Lower leg skin (tissue), 3 donors: ENCODE measurements at regions not wholly inside any gene's neighbourhood (a gene's known extent, or its start where the extent isn't known, plus 50 kb on each side); places are given as distances from the start of the nearest gene placed in this dataset.

Experiments
- CTCF ChIP-seq, 3 donors: fragments of 450-650 bp; IDR thresholded peaks; one replicate each; pipeline ENCODE4 v1.5.1; 2016; ENCODE audit warnings: antibody characterized with exemption in 3 of 3, mild to moderate bottlenecking in 3 of 3, moderate library complexity in 2 of 3
- POLR2A ChIP-seq, 2 donors: fragments of 450-650 bp; IDR thresholded peaks; one replicate each; pipeline ENCODE4 v1.6.1; 2016 to 2017; ENCODE audit warnings: antibody characterized with exemption in 2 of 2, mild to moderate bottlenecking in 1 of 2, moderate library complexity in 1 of 2

- TF ChIP-seq POLR2A (IDR thresholded peaks at IDR 0.05) (no peak), CTCF (IDR thresholded peaks at IDR 0.05) (no peak)
These were observed 293.7 kb downstream of the POU4F1 start for GRCh38 chr13:78309497-78310180.
